H1 (cell line): ENCODE measurements at regions not wholly inside any gene's neighbourhood (a gene's known extent, or its start where the extent isn't known, plus 50 kb on each side); places are given as distances from the start of the nearest gene placed in this dataset.

Source experiments
- BACH1 ChIP-seq: IDR thresholded peaks from 2 replicates; pipeline ENCODE4 v1.6.1; 2012; ENCODE audit warnings: low read length, improper control_type of control experiment
- GABPA ChIP-seq: IDR thresholded peaks from 2 replicates; pipeline ENCODE4 v1.6.1; 2011; ENCODE audit warnings: mild to moderate bottlenecking, low read length, moderate library complexity, borderline replicate concordance; ENCODE audit not compliant: insufficient read depth
- RAD21 ChIP-seq, 2 experiments: IDR thresholded peaks in 1 of 2; conservative IDR thresholded peaks in 1 of 2; 2 replicates each; pipeline ENCODE4 v1.6.1; 2011; ENCODE audit warnings: low read depth in 2 of 2, low read length in 2 of 2, improper control_type of control experiment in 1 of 2, inconsistent platforms in 1 of 2, mild to moderate bottlenecking in 1 of 2, moderate library complexity in 1 of 2
- TF ChIP-seq, protein P1 (sequence below), 3 experiments: IDR thresholded peaks; 1 replicate in 2 of 3; 2 replicates in 1 of 3; pipeline versions ENCODE4 v1.5.1 to v1.6.1; 2011; ENCODE audit warnings: low read length in 3 of 3, mild to moderate bottlenecking in 3 of 3, inconsistent platforms in 2 of 3, low read depth in 1 of 3, moderate library complexity in 1 of 3; ENCODE audit not compliant: insufficient read depth in 1 of 3; ENCODE audit errors: control extremely low read depth in 1 of 3

DNA sequence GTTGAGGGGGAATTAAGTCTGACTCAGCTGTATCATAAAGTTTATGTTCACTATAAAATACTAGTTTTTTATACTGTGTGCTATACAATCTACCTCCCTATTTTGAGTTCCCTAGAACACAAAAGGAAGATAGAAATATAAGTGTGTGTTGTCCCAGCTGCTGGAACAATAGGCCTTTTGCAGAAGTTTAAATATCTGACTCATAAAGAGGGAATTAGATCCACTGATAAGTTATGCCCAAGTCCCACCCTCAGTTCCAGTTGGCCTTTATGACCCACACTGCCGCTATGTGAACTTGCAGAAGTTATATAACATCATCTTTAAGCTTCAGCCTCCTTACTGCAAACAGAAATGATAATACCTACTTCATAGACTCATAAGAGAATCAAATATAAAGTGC lies 88.5 kb upstream of the DAB2 start:
- TF ChIP-seq GABPA (no peak), RAD21 (IDR thresholded peaks at IDR 0.05 in 1 of 2, conservative IDR thresholded peaks at IDR 0.05 in 1 of 2; ENCODE audit: low read depth in 2 of 2, low read length in 2 of 2) (no peak), BACH1 (no peak)
- TF ChIP-seq, protein P1, sequence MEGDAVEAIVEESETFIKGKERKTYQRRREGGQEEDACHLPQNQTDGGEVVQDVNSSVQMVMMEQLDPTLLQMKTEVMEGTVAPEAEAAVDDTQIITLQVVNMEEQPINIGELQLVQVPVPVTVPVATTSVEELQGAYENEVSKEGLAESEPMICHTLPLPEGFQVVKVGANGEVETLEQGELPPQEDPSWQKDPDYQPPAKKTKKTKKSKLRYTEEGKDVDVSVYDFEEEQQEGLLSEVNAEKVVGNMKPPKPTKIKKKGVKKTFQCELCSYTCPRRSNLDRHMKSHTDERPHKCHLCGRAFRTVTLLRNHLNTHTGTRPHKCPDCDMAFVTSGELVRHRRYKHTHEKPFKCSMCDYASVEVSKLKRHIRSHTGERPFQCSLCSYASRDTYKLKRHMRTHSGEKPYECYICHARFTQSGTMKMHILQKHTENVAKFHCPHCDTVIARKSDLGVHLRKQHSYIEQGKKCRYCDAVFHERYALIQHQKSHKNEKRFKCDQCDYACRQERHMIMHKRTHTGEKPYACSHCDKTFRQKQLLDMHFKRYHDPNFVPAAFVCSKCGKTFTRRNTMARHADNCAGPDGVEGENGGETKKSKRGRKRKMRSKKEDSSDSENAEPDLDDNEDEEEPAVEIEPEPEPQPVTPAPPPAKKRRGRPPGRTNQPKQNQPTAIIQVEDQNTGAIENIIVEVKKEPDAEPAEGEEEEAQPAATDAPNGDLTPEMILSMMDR (IDR thresholded peaks at IDR 0.05; ENCODE audit: control extremely low read depth in 1 of 3, insufficient read depth in 1 of 3, low read depth in 1 of 3, low read length in 3 of 3): no peak
